ENCODE measurements at regions not wholly inside any gene's neighbourhood (a gene's known extent, or its start where the extent isn't known, plus 50 kb on each side); places are given as distances from the start of the nearest gene placed in this dataset.

DNA sequence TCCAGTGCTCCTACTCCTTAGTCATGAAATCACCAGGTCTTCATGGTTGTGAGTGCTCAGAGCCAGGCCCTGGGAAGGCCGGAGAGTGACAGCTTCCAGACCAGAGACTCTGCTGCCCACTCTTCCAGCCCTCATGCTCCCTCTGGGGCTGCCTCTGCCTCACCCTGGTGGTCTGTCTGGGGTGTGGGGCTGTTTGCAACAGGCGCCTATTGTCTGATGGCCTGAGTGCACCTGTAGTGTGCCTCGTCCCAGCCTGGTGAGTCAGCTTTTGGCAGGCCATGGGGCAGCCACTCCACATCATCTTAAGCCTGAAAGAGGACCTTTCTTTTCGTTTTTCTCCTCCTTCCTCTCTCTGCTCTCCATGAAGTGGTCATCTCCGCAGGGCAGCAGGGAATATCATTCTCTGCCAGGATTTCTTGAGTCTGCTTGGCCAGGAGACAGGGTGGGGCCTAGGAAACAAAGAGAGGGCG lies 173.8 kb downstream of the VEGFA start:
- TF ChIP-seq, protein P1, sequence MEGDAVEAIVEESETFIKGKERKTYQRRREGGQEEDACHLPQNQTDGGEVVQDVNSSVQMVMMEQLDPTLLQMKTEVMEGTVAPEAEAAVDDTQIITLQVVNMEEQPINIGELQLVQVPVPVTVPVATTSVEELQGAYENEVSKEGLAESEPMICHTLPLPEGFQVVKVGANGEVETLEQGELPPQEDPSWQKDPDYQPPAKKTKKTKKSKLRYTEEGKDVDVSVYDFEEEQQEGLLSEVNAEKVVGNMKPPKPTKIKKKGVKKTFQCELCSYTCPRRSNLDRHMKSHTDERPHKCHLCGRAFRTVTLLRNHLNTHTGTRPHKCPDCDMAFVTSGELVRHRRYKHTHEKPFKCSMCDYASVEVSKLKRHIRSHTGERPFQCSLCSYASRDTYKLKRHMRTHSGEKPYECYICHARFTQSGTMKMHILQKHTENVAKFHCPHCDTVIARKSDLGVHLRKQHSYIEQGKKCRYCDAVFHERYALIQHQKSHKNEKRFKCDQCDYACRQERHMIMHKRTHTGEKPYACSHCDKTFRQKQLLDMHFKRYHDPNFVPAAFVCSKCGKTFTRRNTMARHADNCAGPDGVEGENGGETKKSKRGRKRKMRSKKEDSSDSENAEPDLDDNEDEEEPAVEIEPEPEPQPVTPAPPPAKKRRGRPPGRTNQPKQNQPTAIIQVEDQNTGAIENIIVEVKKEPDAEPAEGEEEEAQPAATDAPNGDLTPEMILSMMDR (conservative IDR thresholded peaks at IDR 0.05; ENCODE audit: low read depth, low read length): no peak
- TF ChIP-seq EZH2 (IDR thresholded peaks at IDR 0.05; ENCODE audit: low read length, unreplicated experiment): no peak
